ENCODE measurements at regions not wholly inside any gene's neighbourhood (a gene's known extent, or its start where the extent isn't known, plus 50 kb on each side); places are given as distances from the start of the nearest gene placed in this dataset.

GRCh38 chr4:148565801-148566200, 123.6 kb upstream of the NR3C2 start:
- Mint-ChIP-seq H3K9me3 (ENCODE audit: insufficient read depth) (peaks cover 6% of the 10 kb centered on the region), H3K4me1 (no peaks in the 10 kb centered on the region), H3K27me3 (no peaks in the 10 kb centered on the region), H3K4me3 (no peak overlapping the region), H3K27ac (no peak overlapping the region)
- intact Hi-C loops (cut with micrococcal nuclease), result no loop called here
- no peak overlapping the region for H3K9ac ChIP-seq (ENCODE audit: low read length)
- no peaks in the 10 kb centered on the region for H3K79me2 ChIP-seq (ENCODE audit: control insufficient read depth, insufficient read depth, low read length)
- H3K4me1 ChIP-seq (ENCODE audit: control insufficient read depth in 2 of 2, insufficient read depth in 2 of 2, low read length in 2 of 2), result no peaks in the 10 kb centered on the region
- H3K27ac ChIP-seq (ENCODE audit: low read length in 2 of 2), result no peak overlapping the region
- H3K36me3 ChIP-seq (replicated peaks in 1 of 2; ENCODE audit: control extremely low read depth in 1 of 2, control insufficient read depth in 1 of 2, extremely low read depth in 1 of 2, insufficient read depth in 2 of 2, low read length in 1 of 2), result no peaks in the 10 kb centered on the region
- no peaks in the 10 kb centered on the region for H4K20me1 ChIP-seq (ENCODE audit: control insufficient read depth, insufficient read depth, low read length, poor library complexity, severe bottlenecking)
- no peak overlapping the region for H3K4me2 ChIP-seq (replicated peaks; ENCODE audit: low read depth, low read length, poor library complexity, severe bottlenecking)
- ChIA-PET POLR2A (no interaction called here), CTCF (interaction anchor here (0.6 to 0.7 kb wide), 2 partner anchors 227 to 444 kb away, joined by 3 read pairs; no protein-coding TSS in a partner anchor)
- peaks cover 0 to 4% (median 3%) of the 10 kb centered on the region in 3 donors for H3K9me3 ChIP-seq (ENCODE audit: control extremely low read depth in 1 of 3, control insufficient read depth in 2 of 3, insufficient read depth in 1 of 3, low read length in 2 of 3)
- H2AFZ ChIP-seq (ENCODE audit: insufficient read depth, low read depth, low read length, poor library complexity, severe bottlenecking), result no peak overlapping the region
- no peak for DNase-seq
- no peak for ATAC-seq (ENCODE audit: low read depth)
- TF ChIP-seq EZH2 (IDR thresholded peaks at IDR 0.05; ENCODE audit: borderline replicate concordance, insufficient read depth, low read depth, low read length, poor library complexity, severe bottlenecking) (no peak), CTCF (IDR thresholded peaks at IDR 0.05) (no peak)
- H3K27me3 ChIP-seq (replicated peaks in 1 of 4; ENCODE audit: control extremely low read depth in 1 of 4, control insufficient read depth in 3 of 4, insufficient read depth in 4 of 4, low read length in 3 of 4), result no peaks in the 10 kb centered on the region
- H3K4me3 ChIP-seq (ENCODE audit: control extremely low read depth in 1 of 5, extremely low read depth in 1 of 5, insufficient read depth in 1 of 5, low read depth in 2 of 5, low read length in 4 of 5), result no peak overlapping the region

- Histone ChIP-seq H2AFZ (ENCODE audit: insufficient read depth, low read depth, low read length, poor library complexity, severe bottlenecking) (no peak overlapping the region), H3K9me3 (ENCODE audit: control extremely low read depth in 1 of 3, control insufficient read depth in 2 of 3, insufficient read depth in 1 of 3, low read length in 2 of 3) (no peaks in the 10 kb centered on the region), H3K9ac (ENCODE audit: low read length) (no peak overlapping the region), H3K4me1 (ENCODE audit: control insufficient read depth in 2 of 2, insufficient read depth in 2 of 2, low read length in 2 of 2) (no peaks in the 10 kb centered on the region), H3K27ac (ENCODE audit: low read length in 2 of 2) (no peak overlapping the region), H3K27me3 (replicated peaks in 1 of 4; ENCODE audit: control extremely low read depth in 1 of 4, control insufficient read depth in 3 of 4, insufficient read depth in 4 of 4, low read length in 3 of 4) (no peaks in the 10 kb centered on the region), H3K36me3 (replicated peaks in 1 of 2; ENCODE audit: control extremely low read depth in 1 of 2, control insufficient read depth in 1 of 2, extremely low read depth in 1 of 2, insufficient read depth in 2 of 2, low read length in 1 of 2) (no peaks in the 10 kb centered on the region), H3K4me3 (ENCODE audit: control extremely low read depth in 1 of 5, extremely low read depth in 1 of 5, insufficient read depth in 1 of 5, low read depth in 2 of 5, low read length in 4 of 5) (no peak overlapping the region), H4K20me1 (ENCODE audit: control insufficient read depth, insufficient read depth, low read length, poor library complexity, severe bottlenecking) (no peaks in the 10 kb centered on the region), H3K79me2 (ENCODE audit: control insufficient read depth, insufficient read depth, low read length) (no peaks in the 10 kb centered on the region), H3K4me2 (replicated peaks; ENCODE audit: low read depth, low read length, poor library complexity, severe bottlenecking) (no peak overlapping the region)
- H3K27me3 Mint-ChIP-seq, result no peaks in the 10 kb centered on the region
- POLR2A ChIA-PET, result no interaction called here
- no CpG with 5 or more reads among the region's 3 CpGs for WGBS (ENCODE audit: insufficient coverage)
- no peak overlapping the region for H3K4me3 Mint-ChIP-seq
- H3K27ac Mint-ChIP-seq, result no peak overlapping the region
- intact Hi-C loops (cut with micrococcal nuclease), result no loop called here
- H3K9me3 Mint-ChIP-seq (ENCODE audit: insufficient read depth), result no peaks in the 10 kb centered on the region
- no peaks in the 10 kb centered on the region for H3K4me1 Mint-ChIP-seq
- CTCF ChIA-PET, result no interaction called here
- TF ChIP-seq EZH2 (IDR thresholded peaks at IDR 0.05; ENCODE audit: borderline replicate concordance, insufficient read depth, low read depth, low read length, poor library complexity, severe bottlenecking), result no peak
- no peak for TF ChIP-seq CTCF (IDR thresholded peaks at IDR 0.05)
- no peak for DNase-seq
- no peak for ATAC-seq (ENCODE audit: low read depth)
Measured at GRCh38 chr4:148563684-148564083, 121.5 kb upstream of the NR3C2 start.

Data from B cell (primary cell).